Suprapubic skin (tissue), 4 donors: ENCODE measurements at regions not wholly inside any gene's neighbourhood (a gene's known extent, or its start where the extent isn't known, plus 50 kb on each side); places are given as distances from the start of the nearest gene placed in this dataset.

Source experiments
- EP300 ChIP-seq: sonication (generic); formaldehyde crosslinking; IDR thresholded peaks from one replicate; pipeline ENCODE4 v1.6.1; 2017; ENCODE audit warnings: antibody characterized with exemption
- POLR2AphosphoS5 ChIP-seq, 3 donors: sonication (generic); formaldehyde crosslinking; IDR thresholded peaks; one replicate each; pipeline ENCODE4 v1.6.1; 2017; ENCODE audit warnings: antibody characterized with exemption in 3 of 3
- TF ChIP-seq, protein P1 (sequence below), 2 donors: fragments of 200-600 bp in 1 of 2; fragments of 450-650 bp in 1 of 2; sonication (generic) in 1 of 2; IDR thresholded peaks; one replicate each; pipeline ENCODE4 v1.5.1; 2016 to 2019; ENCODE audit warnings: antibody characterized with exemption in 2 of 2, mild to moderate bottlenecking in 1 of 2, moderate library complexity in 1 of 2

GRCh38 chr2:212618636-212619035 is 80.0 kb upstream of the ERBB4 start:
- TF ChIP-seq, protein P1, sequence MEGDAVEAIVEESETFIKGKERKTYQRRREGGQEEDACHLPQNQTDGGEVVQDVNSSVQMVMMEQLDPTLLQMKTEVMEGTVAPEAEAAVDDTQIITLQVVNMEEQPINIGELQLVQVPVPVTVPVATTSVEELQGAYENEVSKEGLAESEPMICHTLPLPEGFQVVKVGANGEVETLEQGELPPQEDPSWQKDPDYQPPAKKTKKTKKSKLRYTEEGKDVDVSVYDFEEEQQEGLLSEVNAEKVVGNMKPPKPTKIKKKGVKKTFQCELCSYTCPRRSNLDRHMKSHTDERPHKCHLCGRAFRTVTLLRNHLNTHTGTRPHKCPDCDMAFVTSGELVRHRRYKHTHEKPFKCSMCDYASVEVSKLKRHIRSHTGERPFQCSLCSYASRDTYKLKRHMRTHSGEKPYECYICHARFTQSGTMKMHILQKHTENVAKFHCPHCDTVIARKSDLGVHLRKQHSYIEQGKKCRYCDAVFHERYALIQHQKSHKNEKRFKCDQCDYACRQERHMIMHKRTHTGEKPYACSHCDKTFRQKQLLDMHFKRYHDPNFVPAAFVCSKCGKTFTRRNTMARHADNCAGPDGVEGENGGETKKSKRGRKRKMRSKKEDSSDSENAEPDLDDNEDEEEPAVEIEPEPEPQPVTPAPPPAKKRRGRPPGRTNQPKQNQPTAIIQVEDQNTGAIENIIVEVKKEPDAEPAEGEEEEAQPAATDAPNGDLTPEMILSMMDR (IDR thresholded peaks at IDR 0.05), result no peak
- TF ChIP-seq POLR2AphosphoS5 (IDR thresholded peaks at IDR 0.05), result no peak
- TF ChIP-seq EP300, result no peak
